HUES64 (cell line): ENCODE measurements at regions not wholly inside any gene's neighbourhood (a gene's known extent, or its start where the extent isn't known, plus 50 kb on each side); places are given as distances from the start of the nearest gene placed in this dataset.

Source experiments
- H3K27ac ChIP-seq: 2 replicates; pipeline ENCODE4 v1.7.0; 2013; ENCODE audit warnings: low read depth, low read length, inconsistent platforms
- H3K27me3 ChIP-seq: 2 replicates; pipeline ENCODE4 v1.6.1; 2013; ENCODE audit warnings: mild to moderate bottlenecking, low read length; ENCODE audit not compliant: insufficient read depth
- H3K36me3 ChIP-seq: 2 replicates; pipeline ENCODE4 v1.6.1; 2013; ENCODE audit warnings: mild to moderate bottlenecking, low read length; ENCODE audit not compliant: insufficient read depth
- H3K4me1 ChIP-seq: 2 replicates; pipeline ENCODE4 v1.6.1; 2013; ENCODE audit warnings: mild to moderate bottlenecking, low read length, moderate library complexity; ENCODE audit not compliant: insufficient read depth
- H3K4me3 ChIP-seq: 2 replicates; pipeline ENCODE4 v1.5.1; 2013; ENCODE audit warnings: mild to moderate bottlenecking, low read length, moderate library complexity
- H3K9ac ChIP-seq: 2 replicates; pipeline ENCODE4 v1.6.1; 2013; ENCODE audit warnings: mild to moderate bottlenecking, low read depth, low read length
- H3K9me3 ChIP-seq: 2 replicates; pipeline ENCODE4 v1.6.1; 2013; ENCODE audit warnings: low read depth, low read length; ENCODE audit not compliant: insufficient read depth
- WGBS: fragments of 150-250, 120-280 bp; methylation state at CpG from one replicate; pipeline ENCODE4 v1.1.7; 2013; ENCODE audit warnings: missing lambda C conversion rate; 5-methylcytosine and 5-hydroxymethylcytosine counted together

- 91% methylated on average over 7 of the region's 7 CpGs for WGBS
These were observed 507.5 kb upstream of the NR2F2 start for GRCh38 chr15:95822961-95823360.

GRCh38 chr15:95825208-95825607 lies 505.3 kb upstream of the NR2F2 start:
- no peaks in the 10 kb centered on the region for H3K27me3 ChIP-seq
- H3K4me3 ChIP-seq, result no peak overlapping the region
- no peaks in the 10 kb centered on the region for H3K36me3 ChIP-seq
- WGBS, result 95% methylated on average over 1 of the region's 2 CpGs
- no peak overlapping the region for H3K27ac ChIP-seq
- H3K9ac ChIP-seq, result no peak overlapping the region
- 0 out of 2 replicates have a peak, but pooled peaks cover 2% of the 10 kb centered on the region for H3K9me3 ChIP-seq
- H3K4me1 ChIP-seq, result peaks cover 12% of the 10 kb centered on the region

More at GRCh38 chr15:95822961-95823360, 507.5 kb upstream of the NR2F2 start:
- Histone ChIP-seq H3K9ac (no peak overlapping the region), H3K36me3 (no peaks in the 10 kb centered on the region), H3K27me3 (no peaks in the 10 kb centered on the region), H3K4me1 (no peaks in the 10 kb centered on the region), H3K9me3 (no peaks in the 10 kb centered on the region), H3K27ac (no peak overlapping the region), H3K4me3 (no peak overlapping the region)

- no peak overlapping the region for H3K27ac ChIP-seq
- H3K36me3 ChIP-seq, result no peaks in the 10 kb centered on the region
- 90% methylated on average over 7 of the region's 8 CpGs for WGBS
These were observed 504.7 kb upstream of the NR2F2 start for GRCh38 chr15:95825671-95826411.

GRCh38 chr15:95826412-95827195 lies 503.9 kb upstream of the NR2F2 start:
- WGBS, result 75% methylated on average over 2 of the region's 8 CpGs
- H3K9ac ChIP-seq, result no peak overlapping the region

More at GRCh38 chr15:95825671-95826411, 504.7 kb upstream of the NR2F2 start:
- Histone ChIP-seq H3K9me3 (0 out of 2 replicates have a peak, but pooled peaks cover 2% of the 10 kb centered on the region), H3K27me3 (no peaks in the 10 kb centered on the region), H3K4me1 (peaks cover 15% of the 10 kb centered on the region), H3K9ac (no peak overlapping the region), H3K4me3 (no peak overlapping the region)

GRCh38 chr15:95829062-95829461 lies 501.4 kb upstream of the NR2F2 start:
- Histone ChIP-seq H3K9ac (no peak overlapping the region), H3K4me1 (peaks cover 26% of the 10 kb centered on the region), H3K27ac (no peak overlapping the region), H3K9me3 (0 out of 2 replicates have a peak, but pooled peaks cover 2% of the 10 kb centered on the region), H3K36me3 (no peaks in the 10 kb centered on the region), H3K4me3 (no peak overlapping the region), H3K27me3 (no peaks in the 10 kb centered on the region)
- WGBS, result 84% methylated on average over 5 of the region's 5 CpGs

More at GRCh38 chr15:95826412-95827195, 503.9 kb upstream of the NR2F2 start:
- H3K27me3 ChIP-seq, result no peaks in the 10 kb centered on the region
- H3K4me3 ChIP-seq, result no peak overlapping the region
- peaks cover 15% of the 10 kb centered on the region for H3K4me1 ChIP-seq
- 0 out of 2 replicates have a peak, but pooled peaks cover 2% of the 10 kb centered on the region for H3K9me3 ChIP-seq
- H3K36me3 ChIP-seq, result no peaks in the 10 kb centered on the region
- no peak overlapping the region for H3K27ac ChIP-seq

GRCh38 chr15:95830281-95830680 lies 500.2 kb upstream of the NR2F2 start:
- 0 out of 2 replicates have a peak, but pooled peaks cover 2% of the 10 kb centered on the region for H3K9me3 ChIP-seq
- H3K4me1 ChIP-seq, result peaks cover 26% of the 10 kb centered on the region
- no peak overlapping the region for H3K9ac ChIP-seq
- 75% methylated on average over 2 of the region's 4 CpGs for WGBS
- H3K4me3 ChIP-seq, result no peak overlapping the region
- H3K36me3 ChIP-seq, result no peaks in the 10 kb centered on the region
- no peak overlapping the region for H3K27ac ChIP-seq
- H3K27me3 ChIP-seq, result no peaks in the 10 kb centered on the region

- no peak overlapping the region for H3K9ac ChIP-seq
- no peaks in the 10 kb centered on the region for H3K27me3 ChIP-seq
- H3K36me3 ChIP-seq, result no peaks in the 10 kb centered on the region
- H3K9me3 ChIP-seq, result 0 out of 2 replicates have a peak, but pooled peaks cover 2% of the 10 kb centered on the region
- WGBS, result 9% methylated on average over 1 of the region's 3 CpGs
- H3K4me1 ChIP-seq, result peaks cover 26% of the 10 kb centered on the region
- H3K27ac ChIP-seq, result no peak overlapping the region
- H3K4me3 ChIP-seq, result no peak overlapping the region
These were observed 497.8 kb upstream of the NR2F2 start for GRCh38 chr15:95832668-95833067.

GRCh38 chr15:95834028-95834804 lies 496.3 kb upstream of the NR2F2 start:
- no peaks in the 10 kb centered on the region for H3K9me3 ChIP-seq
- H3K27me3 ChIP-seq, result no peaks in the 10 kb centered on the region
- H3K9ac ChIP-seq, result no peak overlapping the region
- peaks cover 23% of the 10 kb centered on the region for H3K4me1 ChIP-seq
- H3K27ac ChIP-seq, result no peak overlapping the region
- no peak overlapping the region for H3K4me3 ChIP-seq
- WGBS, result 94% methylated on average over 5 of the region's 5 CpGs
- H3K36me3 ChIP-seq, result no peaks in the 10 kb centered on the region

GRCh38 chr15:95836536-95836935 lies 494.0 kb upstream of the NR2F2 start:
- Histone ChIP-seq H3K27ac (no peak overlapping the region), H3K4me1 (peaks cover 11% of the 10 kb centered on the region), H3K27me3 (no peaks in the 10 kb centered on the region), H3K9ac (no peak overlapping the region), H3K9me3 (no peaks in the 10 kb centered on the region), H3K36me3 (no peaks in the 10 kb centered on the region), H3K4me3 (no peak overlapping the region)
- no CpG with 5 or more reads among the region's 1 CpG for WGBS

- Histone ChIP-seq H3K4me1 (peaks cover 10% of the 10 kb centered on the region), H3K9me3 (no peaks in the 10 kb centered on the region), H3K27me3 (no peaks in the 10 kb centered on the region), H3K36me3 (no peaks in the 10 kb centered on the region), H3K9ac (no peak overlapping the region), H3K27ac (no peak overlapping the region), H3K4me3 (no peak overlapping the region)
- 100% methylated on average over 1 of the region's 4 CpGs for WGBS
These were observed 493.0 kb upstream of the NR2F2 start for GRCh38 chr15:95837341-95838004.
